ENCODE measurements at regions not wholly inside any gene's neighbourhood (a gene's known extent, or its start where the extent isn't known, plus 50 kb on each side); places are given as distances from the start of the nearest gene placed in this dataset.
"Not testable (repeated sequence)": the region's sequence is repeated elsewhere in the genome, so short reads cannot be mapped to it uniquely, and the experiment has no call there.

GRCh38 chr12:131624756-131625501 is 86.0 kb upstream of the SFSWAP start:
- H3K9me3 ChIP-seq, DNase-seq, H3K27ac ChIP-seq, H3K4me3 ChIP-seq, H3K36me3 ChIP-seq: not testable (repeated sequence)
- peaks cover 0 to 51% (median 5%) of the 10 kb centered on the region in 4 donors for H3K27me3 ChIP-seq
- WGBS, 2 donors = 10 to 15% methylated on average over 7 to 8 of the region's 12 CpGs
- H3K4me1 ChIP-seq = peaks cover 0 to 13% (median 4%) of the 10 kb centered on the region in 3 donors
- intact Hi-C loops (cut with DNase I) = loop anchor here (2.0 kb wide), 1 partner anchor 284 kb away; no protein-coding TSS in a partner anchor

- H3K27ac ChIP-seq, H3K9me3 ChIP-seq, DNase-seq, H3K36me3 ChIP-seq, H3K4me3 ChIP-seq: not testable (repeated sequence)
- Histone ChIP-seq H3K4me1 (peaks cover 0 to 13% (median 4%) of the 10 kb centered on the region in 3 donors), H3K27me3 (peaks cover 0 to 49% (median 5%) of the 10 kb centered on the region in 4 donors)
- WGBS, 2 donors = 43 to 45% methylated on average over 17 to 18 of the region's 21 CpGs
- intact Hi-C loops (cut with DNase I) = loop anchor here (2.0 kb wide), 1 partner anchor 285 kb away; no protein-coding TSS in a partner anchor
Observed at GRCh38 chr12:131625966-131626722, 84.7 kb upstream of the SFSWAP start.

GRCh38 chr12:131627151-131628022 is 83.5 kb upstream of the SFSWAP start:
- H3K9me3 ChIP-seq; H3K36me3 ChIP-seq; H3K4me3 ChIP-seq; intact Hi-C loops (cut with DNase I); H3K27ac ChIP-seq: not testable (repeated sequence)
- H3K27me3 ChIP-seq = peaks cover 0 to 45% (median 5%) of the 10 kb centered on the region in 4 donors
- DNase-seq = peak; percentile 4
- WGBS, 2 donors = 11 to 42% methylated on average over 6 to 18 of the region's 29 CpGs
- peaks cover 0 to 13% (median 4%) of the 10 kb centered on the region in 3 donors for H3K4me1 ChIP-seq

GRCh38 chr12:131628023-131628740 is 82.7 kb upstream of the SFSWAP start:
- peaks cover 0 to 41% (median 5%) of the 10 kb centered on the region in 4 donors for H3K27me3 ChIP-seq
- H3K4me3 ChIP-seq = no peak overlapping the region
- 49 to 60% methylated on average over 11 to 14 of the region's 20 CpGs for WGBS, 2 donors
- H3K4me1 ChIP-seq = peaks cover 0 to 13% (median 4%) of the 10 kb centered on the region in 3 donors
- H3K36me3 ChIP-seq = no peaks in the 10 kb centered on the region
- no peak overlapping the region for H3K27ac ChIP-seq
- intact Hi-C loops (cut with DNase I) = no loop called here
- H3K9me3 ChIP-seq = no peaks in the 10 kb centered on the region
- TF ChIP-seq POLR2A (IDR thresholded peaks at IDR 0.05) (no peak), CTCF (IDR thresholded peaks at IDR 0.05) (no peak)
- no peak for DNase-seq

- H3K27ac ChIP-seq = no peak overlapping the region
- intact Hi-C loops (cut with DNase I) = no loop called here
- DNase-seq = no peak
- 64 to 71% methylated on average over 8 to 11 of the region's 19 CpGs for WGBS, 2 donors
- no peaks in the 10 kb centered on the region for H3K9me3 ChIP-seq
- peaks cover 0 to 13% (median 4%) of the 10 kb centered on the region in 3 donors for H3K4me1 ChIP-seq
- no peak overlapping the region for H3K4me3 ChIP-seq
- H3K27me3 ChIP-seq = peaks cover 0 to 47% (median 5%) of the 10 kb centered on the region in 4 donors
- H3K36me3 ChIP-seq = no peaks in the 10 kb centered on the region
- TF ChIP-seq POLR2A (IDR thresholded peaks at IDR 0.05) (no peak), CTCF (IDR thresholded peaks at IDR 0.05) (no peak)
Observed at GRCh38 chr12:131628766-131629448, 82.0 kb upstream of the SFSWAP start.

Data from esophagus squamous epithelium (tissue), 5 donors.